H1 (cell line): ENCODE measurements at regions not wholly inside any gene's neighbourhood (a gene's known extent, or its start where the extent isn't known, plus 50 kb on each side); places are given as distances from the start of the nearest gene placed in this dataset.

Source experiments
- CTCF ChIA-PET: fragments of 300-600 bp; sonication (Branson Sonifier 250); formaldehyde crosslinking; loops from one replicate; lab custom pipeline; 2021; ENCODE audit not compliant: partially characterized antibody; lab: Charles Lee
- POLR2A ChIA-PET: fragments of 300-600 bp; sonication (Branson Sonifier 250); formaldehyde crosslinking; loops from one replicate; lab custom pipeline; 2021; ENCODE audit warnings: inconsistent platforms; ENCODE audit not compliant: partially characterized antibody; lab: Charles Lee
- DNase-seq, 2 experiments: peaks; one replicate each; pipeline versions ENCODE4 v3.0.0 to v3.0.0-alpha.2; 2010 to 2022; ENCODE audit warnings: low spot score in 2 of 2, low read depth in 1 of 2, mixed read lengths in 1 of 2
- FAIRE-seq: peaks from 2 replicates; lab custom pipeline; 2011; peaks lifted over from hg19 to GRCh38; lab: Jason Lieb, UNC
- H2AFZ ChIP-seq: 2 replicates; pipeline ENCODE4 v1.8.1; 2012; ENCODE audit warnings: low read length, inconsistent platforms
- H2AK5ac ChIP-seq: 2 replicates; pipeline ENCODE4 v1.6.1; 2013; ENCODE audit warnings: low read depth, low read length
- H2BK120ac ChIP-seq: replicated peaks from 2 replicates; pipeline ENCODE3; 2013; ENCODE audit warnings: low read depth, low read length, inconsistent platforms
- H2BK12ac ChIP-seq: 2 replicates; pipeline ENCODE4 v1.6.1; 2013; ENCODE audit warnings: low read depth, low read length
- H2BK15ac ChIP-seq: 2 replicates; pipeline ENCODE4 v1.6.1; 2013; ENCODE audit warnings: low read length
- H2BK20ac ChIP-seq: 2 replicates; pipeline ENCODE4 v1.6.1; 2013; ENCODE audit warnings: low read length
- H2BK5ac ChIP-seq: 2 replicates; pipeline ENCODE4 v1.6.1; 2013; ENCODE audit warnings: low read depth, low read length
- H3K14ac ChIP-seq: 2 replicates; pipeline ENCODE4 v1.6.1; 2013; ENCODE audit warnings: inconsistent platforms; ENCODE audit not compliant: insufficient read length
- H3K18ac ChIP-seq: 2 replicates; pipeline ENCODE4 v1.6.1; 2013; ENCODE audit warnings: low read length; ENCODE audit errors: extremely low read depth
- H3K23ac ChIP-seq: 2 replicates; pipeline ENCODE4 v1.6.1; 2013; ENCODE audit warnings: inconsistent platforms; ENCODE audit not compliant: insufficient read length
- H3K23me2 ChIP-seq: 2 replicates; pipeline ENCODE4 v1.6.1; 2013; ENCODE audit warnings: low read depth, low read length
- H3K27ac ChIP-seq: 2 replicates; pipeline ENCODE4 v1.6.1; 2011; ENCODE audit warnings: low read depth, low read length, inconsistent platforms
- H3K27me3 ChIP-seq, 4 experiments: replicated peaks in 1 of 4; 1 replicate in 1 of 4; 2 replicates in 3 of 4; pipeline versions ENCODE4 v1.6.1 to v1.8.1; 2011 to 2013; ENCODE audit warnings: low read length in 3 of 4, mild to moderate bottlenecking in 3 of 4, inconsistent platforms in 2 of 4, mixed read lengths in 2 of 4, moderate library complexity in 1 of 4; ENCODE audit not compliant: control insufficient read depth in 3 of 4, insufficient read depth in 3 of 4; ENCODE audit errors: extremely low read depth in 1 of 4
- H3K36me3 ChIP-seq, 4 experiments: 2 replicates each; pipeline versions ENCODE4 v1.6.1 to v1.8.1; 2011 to 2013; ENCODE audit warnings: mild to moderate bottlenecking in 4 of 4, low read length in 3 of 4, moderate library complexity in 2 of 4, control low read depth in 1 of 4, inconsistent platforms in 1 of 4; ENCODE audit not compliant: insufficient read depth in 4 of 4, control insufficient read depth in 2 of 4
- H3K4ac ChIP-seq: replicated peaks from 2 replicates; pipeline ENCODE3; 2013; ENCODE audit warnings: low read length, low read depth, mixed read lengths, inconsistent platforms; ENCODE audit not compliant: insufficient read length
- H3K4me1 ChIP-seq, 4 experiments: replicated peaks in 1 of 4; 1 replicate in 1 of 4; 2 replicates in 3 of 4; pipeline versions ENCODE4 v1.6.1 to v1.8.1; 2011 to 2013; ENCODE audit warnings: low read length in 3 of 4, inconsistent platforms in 2 of 4, mixed read lengths in 1 of 4; ENCODE audit not compliant: insufficient read depth in 4 of 4, control insufficient read depth in 3 of 4
- H3K4me2 ChIP-seq, 2 experiments: 2 replicates each; pipeline versions ENCODE4 v1.6.1 to v1.8.1; 2011 to 2013; ENCODE audit warnings: low read depth in 2 of 2, low read length in 2 of 2, control low read depth in 1 of 2, inconsistent platforms in 1 of 2, mild to moderate bottlenecking in 1 of 2; ENCODE audit not compliant: insufficient read depth in 1 of 2
- H3K4me3 ChIP-seq, 4 experiments: fragments of 200-600, 300-600 bp in 1 of 4; sonication (generic), shearing (Covaris generic), sonication (Bioruptor Twin) in 1 of 4; 2 replicates each; pipeline versions ENCODE4 v1.5.1 to v1.8.1; 2011 to 2016; ENCODE audit warnings: low read length in 4 of 4, low read depth in 3 of 4, control low read depth in 2 of 4, inconsistent platforms in 2 of 4, mild to moderate bottlenecking in 2 of 4, mixed read lengths in 1 of 4, moderate library complexity in 1 of 4; ENCODE audit not compliant: insufficient read depth in 2 of 4; ENCODE audit errors: extremely low read depth in 1 of 4
- H3K56ac ChIP-seq: replicated peaks from 2 replicates; pipeline ENCODE3; 2013; ENCODE audit warnings: low read depth, mild to moderate bottlenecking, mixed read lengths, low read length, inconsistent platforms; ENCODE audit not compliant: insufficient read length
- H3K79me1 ChIP-seq: 2 replicates; pipeline ENCODE4 v1.6.1; 2013; ENCODE audit warnings: low read depth, low read length, control low read depth
- H3K79me2 ChIP-seq, 2 experiments: 2 replicates each; pipeline versions ENCODE4 v1.6.1 to v1.8.1; 2012 to 2013; ENCODE audit warnings: low read length in 2 of 2, mild to moderate bottlenecking in 2 of 2, inconsistent platforms in 1 of 2; ENCODE audit not compliant: insufficient read depth in 2 of 2, control insufficient read depth in 1 of 2
- H3K9ac ChIP-seq, 4 experiments: replicated peaks in 1 of 4; 1 replicate in 1 of 4; 2 replicates in 3 of 4; pipeline versions ENCODE4 v1.6.1 to v1.8.1; 2011 to 2013; ENCODE audit warnings: low read depth in 3 of 4, low read length in 3 of 4, control low read depth in 2 of 4, mild to moderate bottlenecking in 2 of 4, moderate library complexity in 2 of 4, inconsistent platforms in 1 of 4; ENCODE audit errors: extremely low read depth in 1 of 4
- H3K9me3 ChIP-seq, 2 experiments: 2 replicates each; pipeline versions ENCODE4 v1.6.1 to v1.8.1; 2012 to 2013; ENCODE audit warnings: mild to moderate bottlenecking in 2 of 2, moderate library complexity in 2 of 2, control low read depth in 1 of 2, inconsistent platforms in 1 of 2, low read depth in 1 of 2, low read length in 1 of 2, mixed read lengths in 1 of 2; ENCODE audit not compliant: insufficient read depth in 2 of 2
- H4K20me1 ChIP-seq, 2 experiments: replicated peaks in 1 of 2; 2 replicates each; pipeline versions ENCODE3 to v1.8.1; 2011 to 2013; ENCODE audit warnings: inconsistent platforms in 2 of 2, low read length in 2 of 2, mild to moderate bottlenecking in 1 of 2; ENCODE audit not compliant: insufficient read depth in 2 of 2, control insufficient read depth in 1 of 2
- H4K5ac ChIP-seq: 2 replicates; pipeline ENCODE4 v1.6.1; 2013; ENCODE audit warnings: low read length, low read depth, mixed read lengths, inconsistent platforms; ENCODE audit not compliant: insufficient read length
- H4K8ac ChIP-seq: 2 replicates; pipeline ENCODE4 v1.8.0; 2013; ENCODE audit warnings: mild to moderate bottlenecking, moderate library complexity, low read length, inconsistent platforms; ENCODE audit not compliant: insufficient read depth; ENCODE audit errors: extremely low read depth
- H4K91ac ChIP-seq: replicated peaks from 2 replicates; pipeline ENCODE3; 2013; ENCODE audit warnings: low read length, mixed read lengths, inconsistent platforms; ENCODE audit not compliant: insufficient read length
- CREB1 ChIP-seq: IDR thresholded peaks from 2 replicates; pipeline ENCODE4 v1.6.1; 2012; ENCODE audit warnings: inconsistent platforms
- GABPA ChIP-seq: IDR thresholded peaks from 2 replicates; pipeline ENCODE4 v1.6.1; 2011; ENCODE audit warnings: mild to moderate bottlenecking, low read length, moderate library complexity, borderline replicate concordance; ENCODE audit not compliant: insufficient read depth
- RAD21 ChIP-seq, 2 experiments: IDR thresholded peaks in 1 of 2; conservative IDR thresholded peaks in 1 of 2; 2 replicates each; pipeline ENCODE4 v1.6.1; 2011; ENCODE audit warnings: low read depth in 2 of 2, low read length in 2 of 2, improper control_type of control experiment in 1 of 2, inconsistent platforms in 1 of 2, mild to moderate bottlenecking in 1 of 2, moderate library complexity in 1 of 2
- SIN3A ChIP-seq, 2 experiments: IDR thresholded peaks in 1 of 2; conservative IDR thresholded peaks in 1 of 2; 2 replicates each; pipeline ENCODE4 v1.6.1; 2011 to 2012; ENCODE audit warnings: low read length in 2 of 2, improper control_type of control experiment in 1 of 2, low read depth in 1 of 2, mild to moderate bottlenecking in 1 of 2
- WGBS, 2 experiments: shearing (Covaris generic) in 1 of 2; methylation state at CpG; one replicate each; pipeline versions ENCODE4 v1.1.6 to v1.1.7; 2013 to 2015; ENCODE audit warnings: low lambda C conversion rate in 2 of 2, mixed read lengths in 2 of 2, inconsistent platforms in 1 of 2, low coverage in 1 of 2, missing lambda C conversion rate in 1 of 2; ENCODE audit not compliant: insufficient replicate concordance in 2 of 2, insufficient coverage in 1 of 2, insufficient read length in 1 of 2; ENCODE audit errors: extremely low coverage in 1 of 2, missing lambda C conversion rate in 1 of 2; 5-methylcytosine and 5-hydroxymethylcytosine counted together

GRCh38 chr4:124464836-124465235, 247.7 kb downstream of the ANKRD50 start:
- no peak overlapping the region for H3K4me2 ChIP-seq

More at GRCh38 chr4:124464836-124465235, 247.7 kb downstream of the ANKRD50 start:
- no peak overlapping the region for H4K8ac ChIP-seq
- no peak overlapping the region for H2AK5ac ChIP-seq
- H3K4me3 ChIP-seq = no peak overlapping the region
- POLR2A ChIA-PET = no interaction called here
- WGBS, 2 experiments = 89% methylated on average over 1 of the region's 1 CpG; no CpG with 5 or more reads in 1 of the 2 experiments
- peaks cover 19 to 21% of the 10 kb centered on the region in 2 experiments for H3K9me3 ChIP-seq
- no peaks in the 10 kb centered on the region for H3K79me1 ChIP-seq
- no peak overlapping the region for H2BK5ac ChIP-seq
- no peak overlapping the region for H3K9ac ChIP-seq
- H3K23ac ChIP-seq = no peak overlapping the region
- H4K20me1 ChIP-seq = no peaks in the 10 kb centered on the region
- no peak for FAIRE-seq
- CTCF ChIA-PET = no interaction called here
- H3K4ac ChIP-seq = no peak overlapping the region
- H2BK120ac ChIP-seq = no peak overlapping the region
- H2BK20ac ChIP-seq = 0 out of 2 replicates have a peak overlapping the region, but pooled peaks have one; percentile 73
- H3K56ac ChIP-seq = no peak overlapping the region
- H4K5ac ChIP-seq = no peak overlapping the region
- no peak overlapping the region for H2BK12ac ChIP-seq
- H3K18ac ChIP-seq = no peak overlapping the region
- TF ChIP-seq CREB1 = no peak
- TF ChIP-seq RAD21 (IDR thresholded peaks at IDR 0.05 in 1 of 2, conservative IDR thresholded peaks at IDR 0.05 in 1 of 2; ENCODE audit: low read depth in 2 of 2, low read length in 2 of 2) = no peak
- no peak for TF ChIP-seq SIN3A (conservative IDR thresholded peaks at IDR 0.05 in 1 of 2, IDR thresholded peaks at IDR 0.05 in 1 of 2; ENCODE audit: low read depth in 1 of 2, low read length in 2 of 2)
- TF ChIP-seq GABPA = no peak
- H4K91ac ChIP-seq = no peak overlapping the region
- DNase-seq = no peak
- H2AFZ ChIP-seq = no peak overlapping the region
- peaks cover 0 to 4% (median 0%) of the 10 kb centered on the region in 4 experiments; a peak in 2 of 8 replicates for H3K36me3 ChIP-seq
- no peak overlapping the region for H2BK15ac ChIP-seq
- no peaks in the 10 kb centered on the region for H3K23me2 ChIP-seq
- H3K4me1 ChIP-seq = peaks cover 0 to 7% (median 5%) of the 10 kb centered on the region in 4 experiments; a peak in 3 of 7 replicates
- no peak overlapping the region for H3K14ac ChIP-seq
- no peaks in the 10 kb centered on the region for H3K79me2 ChIP-seq
- no peaks in the 10 kb centered on the region for H3K27me3 ChIP-seq
- H3K27ac ChIP-seq = no peak overlapping the region
